ENCODE measurements at regions not wholly inside any gene's neighbourhood (a gene's known extent, or its start where the extent isn't known, plus 50 kb on each side); places are given as distances from the start of the nearest gene placed in this dataset.

DNA sequence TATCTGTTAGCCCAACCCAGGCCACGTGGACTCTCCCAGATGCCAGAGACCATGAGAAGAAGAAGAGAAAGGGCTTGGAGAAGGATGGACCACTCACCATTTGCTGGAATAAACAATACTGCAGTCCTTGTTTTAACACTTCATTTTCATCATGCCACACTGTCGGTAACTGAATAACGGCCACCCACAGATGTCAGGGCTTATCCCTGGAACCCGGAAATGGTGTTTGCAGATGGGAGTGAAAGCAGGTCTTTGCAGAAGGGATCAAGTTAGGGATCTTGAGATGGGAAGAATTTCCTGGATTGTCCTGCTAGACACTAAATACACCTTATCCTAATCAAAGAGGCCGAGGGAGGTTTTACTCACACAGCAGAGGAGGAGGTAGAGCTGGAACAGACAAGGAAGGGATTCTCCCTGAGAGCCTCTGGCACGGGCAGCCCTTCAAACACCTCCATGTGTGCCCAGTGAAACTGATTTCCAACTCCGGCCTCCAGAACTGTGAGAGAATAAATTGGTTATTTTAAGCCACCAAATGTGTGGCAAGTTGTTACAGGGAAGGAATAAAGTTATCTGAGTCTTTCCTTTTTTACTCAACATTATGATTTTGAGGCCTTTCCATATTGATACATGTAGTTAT lies 56.3 kb upstream of the SFMBT2 start:
- no peaks in the 10 kb centered on the region for H3K4me1 ChIP-seq
- H3K9me3 ChIP-seq: no peaks in the 10 kb centered on the region
- no peaks in the 10 kb centered on the region for H3K27me3 ChIP-seq
- intact Hi-C loops (cut with DNase I; ENCODE audit: low total_unique reads): no loop called here
- no peaks in the 10 kb centered on the region for H3K36me3 ChIP-seq
- DNase-seq (ENCODE audit: low spot score in 2 of 2): no peak
- H3K27ac ChIP-seq: no peak overlapping the region
- H3K4me3 ChIP-seq: no peak overlapping the region
- TF ChIP-seq POLR2A (IDR thresholded peaks at IDR 0.05) (no peak), POLR2AphosphoS5 (IDR thresholded peaks at IDR 0.05) (no peak)
- TF ChIP-seq, protein P1, sequence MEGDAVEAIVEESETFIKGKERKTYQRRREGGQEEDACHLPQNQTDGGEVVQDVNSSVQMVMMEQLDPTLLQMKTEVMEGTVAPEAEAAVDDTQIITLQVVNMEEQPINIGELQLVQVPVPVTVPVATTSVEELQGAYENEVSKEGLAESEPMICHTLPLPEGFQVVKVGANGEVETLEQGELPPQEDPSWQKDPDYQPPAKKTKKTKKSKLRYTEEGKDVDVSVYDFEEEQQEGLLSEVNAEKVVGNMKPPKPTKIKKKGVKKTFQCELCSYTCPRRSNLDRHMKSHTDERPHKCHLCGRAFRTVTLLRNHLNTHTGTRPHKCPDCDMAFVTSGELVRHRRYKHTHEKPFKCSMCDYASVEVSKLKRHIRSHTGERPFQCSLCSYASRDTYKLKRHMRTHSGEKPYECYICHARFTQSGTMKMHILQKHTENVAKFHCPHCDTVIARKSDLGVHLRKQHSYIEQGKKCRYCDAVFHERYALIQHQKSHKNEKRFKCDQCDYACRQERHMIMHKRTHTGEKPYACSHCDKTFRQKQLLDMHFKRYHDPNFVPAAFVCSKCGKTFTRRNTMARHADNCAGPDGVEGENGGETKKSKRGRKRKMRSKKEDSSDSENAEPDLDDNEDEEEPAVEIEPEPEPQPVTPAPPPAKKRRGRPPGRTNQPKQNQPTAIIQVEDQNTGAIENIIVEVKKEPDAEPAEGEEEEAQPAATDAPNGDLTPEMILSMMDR (IDR thresholded peaks at IDR 0.05): no peak

DNA sequence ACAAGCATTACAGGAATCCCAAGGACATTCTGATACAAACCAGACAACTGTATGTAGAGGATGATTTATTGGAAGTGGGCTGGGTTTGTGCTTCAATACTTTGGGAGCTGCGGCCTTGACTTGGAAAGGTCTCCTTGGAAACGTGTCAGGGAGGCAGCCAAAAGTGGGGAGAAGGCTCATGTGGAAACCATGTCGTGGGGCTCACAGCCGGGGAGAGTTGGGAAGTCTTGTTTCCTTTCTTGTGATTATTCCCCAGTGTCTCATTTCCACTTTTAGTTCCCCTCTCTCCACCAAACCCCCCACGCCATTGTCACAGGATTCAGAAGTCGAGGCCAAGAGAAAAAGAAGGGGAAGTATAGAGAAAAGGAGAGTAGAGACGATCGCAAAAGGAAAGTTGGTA lies 53.9 kb upstream of the SFMBT2 start:
- no peak for DNase-seq (ENCODE audit: low spot score in 2 of 2)
- no peaks in the 10 kb centered on the region for H3K27me3 ChIP-seq
- intact Hi-C loops (cut with DNase I; ENCODE audit: low total_unique reads): no loop called here

More for the DNA sequence above, 53.9 kb upstream of the SFMBT2 start:
- no peaks in the 10 kb centered on the region for H3K36me3 ChIP-seq
- no peak overlapping the region for H3K4me3 ChIP-seq
- H3K4me1 ChIP-seq: no peaks in the 10 kb centered on the region
- H3K27ac ChIP-seq: no peak overlapping the region
- TF ChIP-seq POLR2A (IDR thresholded peaks at IDR 0.05) (no peak), POLR2AphosphoS5 (IDR thresholded peaks at IDR 0.05) (no peak)
- TF ChIP-seq, protein P1 (IDR thresholded peaks at IDR 0.05): no peak
- H3K9me3 ChIP-seq: no peaks in the 10 kb centered on the region

Measured in breast epithelium (tissue), 4 donors.